Panc1 (cell line): ENCODE measurements at regions not wholly inside any gene's neighbourhood (a gene's known extent, or its start where the extent isn't known, plus 50 kb on each side); places are given as distances from the start of the nearest gene placed in this dataset.

Source experiments
- ATAC-seq: fragments of 200-7000 bp; cut with Tn5 transposase; 2 replicates; pipeline ENCODE4 v1.9.1; 2020; ENCODE audit warnings: mild to moderate bottlenecking, moderate library complexity
- BruUV-seq: library from RNA; stranded (reverse); fragments of 400-500 nt; replicated peaks from 2 replicates; lab custom pipeline; 2021; lab: Mats Ljungman, UMichigan
- CTCF ChIA-PET: fragments of 300-600 bp; sonication (Branson Sonifier 250); formaldehyde crosslinking; loops from one replicate; lab custom pipeline; 2022; ENCODE audit warnings: antibody characterized with exemption; lab: Charles Lee
- POLR2A ChIA-PET: fragments of 300-600 bp; sonication (Branson Sonifier 250); formaldehyde crosslinking; loops from one replicate; lab custom pipeline; 2022; ENCODE audit warnings: antibody characterized with exemption; lab: Charles Lee
- DNase-seq: peaks from one replicate; pipeline ENCODE4 v3.0.0-alpha.2; 2010; ENCODE audit warnings: low read depth, low spot score
- H3K27ac ChIP-seq: 2 replicates; pipeline ENCODE4 v1.5.1; 2011; ENCODE audit warnings: mild to moderate bottlenecking, low read length, inconsistent platforms
- H3K27me3 ChIP-seq: fragments of 200-500 bp; sonication (Bioruptor generic); 2 replicates; pipeline ENCODE4 v1.6.0; 2014; ENCODE audit warnings: low read length, inconsistent platforms; ENCODE audit not compliant: control insufficient read depth, insufficient read depth
- H3K36me3 ChIP-seq: fragments of 200-500 bp; sonication (Bioruptor generic); 2 replicates; pipeline ENCODE4 v1.5.1; 2014; ENCODE audit warnings: inconsistent platforms, mild to moderate bottlenecking, low read length, moderate library complexity; ENCODE audit not compliant: control insufficient read depth, insufficient read depth
- H3K4me1 ChIP-seq: 2 replicates; pipeline ENCODE4 v1.5.1; 2011; ENCODE audit warnings: inconsistent platforms, mild to moderate bottlenecking, low read length, moderate library complexity; ENCODE audit not compliant: control insufficient read depth, insufficient read depth
- H3K4me3 ChIP-seq, 2 experiments: 2 replicates each; pipeline ENCODE4 v1.5.1; 2011 to 2012; ENCODE audit warnings: low read depth in 2 of 2, low read length in 2 of 2, mild to moderate bottlenecking in 2 of 2, inconsistent platforms in 1 of 2, moderate library complexity in 1 of 2
- H3K9me3 ChIP-seq: fragments of 200-500 bp; sonication (Bioruptor generic); 2 replicates; pipeline ENCODE4 v1.5.1; 2014; ENCODE audit warnings: low read depth, mild to moderate bottlenecking, inconsistent platforms, low read length, moderate library complexity; ENCODE audit not compliant: control insufficient read depth, insufficient read depth
- POLR2AphosphoS5 ChIP-seq: IDR thresholded peaks from 2 replicates; pipeline ENCODE4 v1.6.1; 2012; ENCODE audit warnings: mild to moderate bottlenecking, low read depth, low read length, moderate library complexity
- SIN3A ChIP-seq: IDR thresholded peaks from 2 replicates; pipeline ENCODE4 v1.6.1; 2012; ENCODE audit warnings: low read depth, mild to moderate bottlenecking, low read length, moderate library complexity, borderline replicate concordance; ENCODE audit not compliant: insufficient read depth
- TCF7L2 ChIP-seq: IDR thresholded peaks from 2 replicates; pipeline ENCODE4 v1.6.1; 2011; ENCODE audit warnings: mild to moderate bottlenecking, low read depth, low read length, inconsistent platforms
- in situ Hi-C: cut with HindIII; loops from 2 replicates; pipeline ENCODE4 v1.10.0; 2016; ENCODE audit warnings: low sequenced_read_pairs, low pct_unique_long_range_greater_than_20kb
- intact Hi-C: fragments of 100-400 bp; cut with micrococcal nuclease; formaldehyde crosslinking; loops from one replicate; pipeline ENCODE4 v1.10.0; 2022; ENCODE audit not compliant: unreplicated experiment
- TF ChIP-seq, protein P1 (sequence below), 2 experiments: IDR thresholded peaks; 2 replicates each; pipeline ENCODE4 v1.6.1; 2011 to 2012; ENCODE audit warnings: low read depth in 2 of 2, control low read depth in 1 of 2, low read length in 1 of 2, mild to moderate bottlenecking in 1 of 2, moderate library complexity in 1 of 2; ENCODE audit not compliant: insufficient read depth in 1 of 2
- TF ChIP-seq, protein P2 (sequence below): fragments of 450-650 bp; IDR thresholded peaks from 2 replicates; pipeline ENCODE4 v1.5.1; 2017; ENCODE audit warnings: mild to moderate bottlenecking

GRCh38 chr17:54493691-54494090, 407.0 kb upstream of the TOM1L1 start:
- Histone ChIP-seq H3K4me1 (no peaks in the 10 kb centered on the region), H3K27me3 (no peaks in the 10 kb centered on the region), H3K36me3 (no peaks in the 10 kb centered on the region), H3K27ac (no peak overlapping the region), H3K4me3 (no peak overlapping the region), H3K9me3 (no peaks in the 10 kb centered on the region)
- CTCF ChIA-PET = no interaction called here
- no peak for ATAC-seq
- BruUV-seq = no TSS peak
- intact Hi-C loops = no loop called here
- POLR2A ChIA-PET = no interaction called here
- no peak for DNase-seq
- in situ Hi-C loops = no loop called here
- no peak for TF ChIP-seq SIN3A

DNA sequence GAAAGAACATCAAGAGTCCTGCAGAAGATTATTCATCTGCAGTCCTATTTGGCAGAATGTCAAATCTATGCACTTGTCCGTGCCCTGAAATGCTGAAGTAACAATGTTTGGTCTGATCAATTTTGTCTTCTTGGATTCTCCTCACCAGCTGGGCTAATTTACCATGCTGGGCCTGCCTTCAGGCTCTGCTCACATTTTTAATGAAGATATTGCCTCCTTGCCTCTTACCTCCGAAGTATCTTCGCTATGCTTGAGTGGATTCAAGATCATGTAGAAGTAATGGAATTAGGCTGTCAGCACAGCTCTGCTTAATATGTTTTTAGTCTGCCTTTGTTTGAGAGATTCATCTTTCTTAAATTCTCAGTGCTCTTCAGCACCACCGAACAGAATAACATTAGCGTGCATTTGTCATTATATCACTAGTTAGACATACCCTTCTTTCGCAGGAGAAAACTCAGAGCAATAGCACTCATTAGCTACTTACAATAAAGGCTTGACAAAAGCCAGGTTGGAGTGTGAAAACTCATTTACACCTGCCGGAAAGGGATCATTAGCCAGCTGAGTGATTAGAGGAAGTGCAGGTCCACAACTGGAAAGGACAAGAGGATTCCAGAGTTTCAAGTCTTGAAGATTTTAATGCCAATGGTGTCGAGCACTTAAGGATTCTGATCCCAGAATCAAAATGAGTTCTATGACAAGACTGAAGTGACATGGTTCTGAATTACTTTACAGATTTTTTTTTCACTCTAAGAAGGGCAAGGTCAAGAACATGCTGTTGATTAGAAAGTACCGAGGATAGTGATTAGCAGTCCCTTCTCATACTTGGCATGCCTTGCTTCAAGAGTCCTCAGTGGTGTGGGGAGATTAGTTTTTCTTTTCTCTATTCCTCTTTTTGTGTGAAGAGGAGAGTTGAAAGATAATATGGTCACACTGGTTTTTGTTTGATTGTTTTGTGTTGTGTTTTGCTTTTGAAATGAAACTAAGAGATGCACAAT, 405.6 kb upstream of the TOM1L1 start:
- Histone ChIP-seq H3K9me3 (no peaks in the 10 kb centered on the region), H3K4me3 (no peak overlapping the region), H3K36me3 (no peaks in the 10 kb centered on the region), H3K27ac (no peak overlapping the region), H3K27me3 (no peaks in the 10 kb centered on the region), H3K4me1 (no peaks in the 10 kb centered on the region)
- no TSS peak for BruUV-seq
- no peak for ATAC-seq
- POLR2A ChIA-PET = no interaction called here
- intact Hi-C loops = no loop called here
- TF ChIP-seq POLR2AphosphoS5 = no peak
- TF ChIP-seq, protein P1, sequence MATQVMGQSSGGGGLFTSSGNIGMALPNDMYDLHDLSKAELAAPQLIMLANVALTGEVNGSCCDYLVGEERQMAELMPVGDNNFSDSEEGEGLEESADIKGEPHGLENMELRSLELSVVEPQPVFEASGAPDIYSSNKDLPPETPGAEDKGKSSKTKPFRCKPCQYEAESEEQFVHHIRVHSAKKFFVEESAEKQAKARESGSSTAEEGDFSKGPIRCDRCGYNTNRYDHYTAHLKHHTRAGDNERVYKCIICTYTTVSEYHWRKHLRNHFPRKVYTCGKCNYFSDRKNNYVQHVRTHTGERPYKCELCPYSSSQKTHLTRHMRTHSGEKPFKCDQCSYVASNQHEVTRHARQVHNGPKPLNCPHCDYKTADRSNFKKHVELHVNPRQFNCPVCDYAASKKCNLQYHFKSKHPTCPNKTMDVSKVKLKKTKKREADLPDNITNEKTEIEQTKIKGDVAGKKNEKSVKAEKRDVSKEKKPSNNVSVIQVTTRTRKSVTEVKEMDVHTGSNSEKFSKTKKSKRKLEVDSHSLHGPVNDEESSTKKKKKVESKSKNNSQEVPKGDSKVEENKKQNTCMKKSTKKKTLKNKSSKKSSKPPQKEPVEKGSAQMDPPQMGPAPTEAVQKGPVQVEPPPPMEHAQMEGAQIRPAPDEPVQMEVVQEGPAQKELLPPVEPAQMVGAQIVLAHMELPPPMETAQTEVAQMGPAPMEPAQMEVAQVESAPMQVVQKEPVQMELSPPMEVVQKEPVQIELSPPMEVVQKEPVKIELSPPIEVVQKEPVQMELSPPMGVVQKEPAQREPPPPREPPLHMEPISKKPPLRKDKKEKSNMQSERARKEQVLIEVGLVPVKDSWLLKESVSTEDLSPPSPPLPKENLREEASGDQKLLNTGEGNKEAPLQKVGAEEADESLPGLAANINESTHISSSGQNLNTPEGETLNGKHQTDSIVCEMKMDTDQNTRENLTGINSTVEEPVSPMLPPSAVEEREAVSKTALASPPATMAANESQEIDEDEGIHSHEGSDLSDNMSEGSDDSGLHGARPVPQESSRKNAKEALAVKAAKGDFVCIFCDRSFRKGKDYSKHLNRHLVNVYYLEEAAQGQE (IDR thresholded peaks at IDR 0.05; ENCODE audit: insufficient read depth in 1 of 2, low read depth in 2 of 2, low read length in 1 of 2) = no peak
- TF ChIP-seq TCF7L2 = no peak
- TF ChIP-seq, protein P2, sequence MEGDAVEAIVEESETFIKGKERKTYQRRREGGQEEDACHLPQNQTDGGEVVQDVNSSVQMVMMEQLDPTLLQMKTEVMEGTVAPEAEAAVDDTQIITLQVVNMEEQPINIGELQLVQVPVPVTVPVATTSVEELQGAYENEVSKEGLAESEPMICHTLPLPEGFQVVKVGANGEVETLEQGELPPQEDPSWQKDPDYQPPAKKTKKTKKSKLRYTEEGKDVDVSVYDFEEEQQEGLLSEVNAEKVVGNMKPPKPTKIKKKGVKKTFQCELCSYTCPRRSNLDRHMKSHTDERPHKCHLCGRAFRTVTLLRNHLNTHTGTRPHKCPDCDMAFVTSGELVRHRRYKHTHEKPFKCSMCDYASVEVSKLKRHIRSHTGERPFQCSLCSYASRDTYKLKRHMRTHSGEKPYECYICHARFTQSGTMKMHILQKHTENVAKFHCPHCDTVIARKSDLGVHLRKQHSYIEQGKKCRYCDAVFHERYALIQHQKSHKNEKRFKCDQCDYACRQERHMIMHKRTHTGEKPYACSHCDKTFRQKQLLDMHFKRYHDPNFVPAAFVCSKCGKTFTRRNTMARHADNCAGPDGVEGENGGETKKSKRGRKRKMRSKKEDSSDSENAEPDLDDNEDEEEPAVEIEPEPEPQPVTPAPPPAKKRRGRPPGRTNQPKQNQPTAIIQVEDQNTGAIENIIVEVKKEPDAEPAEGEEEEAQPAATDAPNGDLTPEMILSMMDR = no peak
- TF ChIP-seq SIN3A = no peak
- in situ Hi-C loops = no loop called here
- CTCF ChIA-PET = no interaction called here
- no peak for DNase-seq

GRCh38 chr17:54505404-54505803, 395.2 kb upstream of the TOM1L1 start:
- ATAC-seq (no peak), DNase-seq (no peak)
- Histone ChIP-seq H3K27ac (no peak overlapping the region), H3K27me3 (no peaks in the 10 kb centered on the region), H3K9me3 (no peaks in the 10 kb centered on the region), H3K36me3 (no peaks in the 10 kb centered on the region), H3K4me1 (no peaks in the 10 kb centered on the region), H3K4me3 (no peak overlapping the region)
- intact Hi-C loops (no loop called here), in situ Hi-C loops (no loop called here)
- BruUV-seq = no TSS peak
- POLR2A ChIA-PET = no interaction called here
- TF ChIP-seq, protein P2 = no peak
- no peak for TF ChIP-seq POLR2AphosphoS5
- CTCF ChIA-PET = no interaction called here
